ENCODE measurements at regions not wholly inside any gene's neighbourhood (a gene's known extent, or its start where the extent isn't known, plus 50 kb on each side); places are given as distances from the start of the nearest gene placed in this dataset.

GRCh38 chr7:155361346-155361680 is 63.6 kb downstream of the INSIG1 start:
- TF ChIP-seq POLR2AphosphoS5 (IDR thresholded peaks at IDR 0.05; ENCODE audit: low read depth) (no peak), CTCF (conservative IDR thresholded peaks at IDR 0.05; ENCODE audit: low read depth in 2 of 2) (no peak), EZH2 (IDR thresholded peaks at IDR 0.05; ENCODE audit: low read depth, unreplicated experiment) (no peak)

All from GM23338 (cell line).